ENCODE measurements at regions not wholly inside any gene's neighbourhood (a gene's known extent, or its start where the extent isn't known, plus 50 kb on each side); places are given as distances from the start of the nearest gene placed in this dataset.
"Not testable (repeated sequence)": the region's sequence is repeated elsewhere in the genome, so short reads cannot be mapped to it uniquely, and the experiment has no call there.

DNA sequence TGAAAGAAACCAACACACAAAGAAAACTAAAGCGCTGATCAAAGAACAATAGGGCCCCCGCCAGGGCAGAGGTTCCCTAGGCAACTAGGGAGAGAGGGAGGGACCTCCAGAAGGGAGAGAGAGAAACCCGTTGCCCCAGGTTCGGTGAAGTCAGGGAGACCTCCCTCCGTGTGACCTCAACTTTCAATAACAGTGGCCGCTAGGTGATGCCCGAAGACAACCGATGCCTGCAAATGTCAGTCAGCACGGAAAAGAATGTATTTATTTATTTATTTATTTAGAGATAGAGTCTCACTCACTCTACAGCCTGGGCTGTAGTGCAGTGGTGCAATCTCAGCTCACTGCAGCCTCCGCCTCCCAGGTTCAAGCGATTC, 757.0 kb upstream of the DEFB115 start:
- H3K27ac ChIP-seq; H4K20me1 ChIP-seq (ENCODE audit: insufficient read depth, poor library complexity, severe bottlenecking); H3K27me3 ChIP-seq; DNase-seq (ENCODE audit: low spot score); H3K9me3 ChIP-seq (ENCODE audit: low read depth); H3K4me1 ChIP-seq (ENCODE audit: insufficient read depth); H3K79me2 ChIP-seq; H2AFZ ChIP-seq; H3K36me3 ChIP-seq (replicated peaks; ENCODE audit: insufficient read depth, low read depth); H3K4me2 ChIP-seq; H3K4me3 ChIP-seq; H3K9me2 ChIP-seq (replicated peaks; ENCODE audit: insufficient read depth): not testable (repeated sequence)
- WGBS (ENCODE audit: low lambda C conversion rate, missing lambda C conversion rate) = 41% methylated on average over 11 of the region's 11 CpGs

DNA sequence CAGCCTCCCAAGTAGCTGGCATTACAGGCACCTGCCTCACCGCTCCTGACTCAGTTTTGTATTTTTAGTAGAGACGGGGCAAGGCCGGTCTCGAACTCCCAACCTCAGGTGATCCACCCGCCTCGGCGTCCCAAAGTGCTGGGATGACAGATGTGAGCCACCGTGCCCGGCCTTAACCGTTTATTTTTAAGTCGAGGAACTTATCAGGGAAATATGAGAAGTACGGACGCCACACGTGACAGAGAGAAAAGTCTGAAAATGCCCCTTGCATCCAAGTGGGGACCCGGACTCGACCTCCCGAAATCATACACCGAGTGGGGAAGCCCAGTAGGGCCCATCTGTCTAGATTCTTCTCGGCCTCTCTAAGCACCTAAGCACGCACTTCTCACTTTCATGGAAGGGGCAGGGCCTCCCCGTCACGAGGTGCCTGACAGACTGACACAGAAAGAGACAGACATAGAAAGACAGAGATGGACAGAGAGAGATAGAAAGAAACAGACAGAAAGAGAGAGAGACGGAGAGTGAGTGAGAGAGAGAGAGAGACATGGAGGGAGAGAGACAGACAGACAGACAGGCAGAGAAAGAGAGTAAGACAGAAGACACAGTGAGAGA, 756.5 kb upstream of the DEFB115 start:
- no peaks in the 10 kb centered on the region for H3K4me1 ChIP-seq (ENCODE audit: insufficient read depth)
- no peak overlapping the region for H3K4me2 ChIP-seq
- no peaks in the 10 kb centered on the region for H3K27me3 ChIP-seq
- H2AFZ ChIP-seq = no peak overlapping the region
- no peak for DNase-seq (ENCODE audit: low spot score)
- no peaks in the 10 kb centered on the region for H3K9me3 ChIP-seq (ENCODE audit: low read depth)
- 83% methylated on average over 23 of the region's 23 CpGs for WGBS (ENCODE audit: low lambda C conversion rate, missing lambda C conversion rate)
- no peak for TF ChIP-seq EZH2phosphoT487 (IDR thresholded peaks at IDR 0.05; ENCODE audit: low read depth, severe bottlenecking, unreplicated experiment)
- TF ChIP-seq EZH2 (IDR thresholded peaks at IDR 0.05; ENCODE audit: borderline replicate concordance) = no peak
- TF ChIP-seq, protein P1, sequence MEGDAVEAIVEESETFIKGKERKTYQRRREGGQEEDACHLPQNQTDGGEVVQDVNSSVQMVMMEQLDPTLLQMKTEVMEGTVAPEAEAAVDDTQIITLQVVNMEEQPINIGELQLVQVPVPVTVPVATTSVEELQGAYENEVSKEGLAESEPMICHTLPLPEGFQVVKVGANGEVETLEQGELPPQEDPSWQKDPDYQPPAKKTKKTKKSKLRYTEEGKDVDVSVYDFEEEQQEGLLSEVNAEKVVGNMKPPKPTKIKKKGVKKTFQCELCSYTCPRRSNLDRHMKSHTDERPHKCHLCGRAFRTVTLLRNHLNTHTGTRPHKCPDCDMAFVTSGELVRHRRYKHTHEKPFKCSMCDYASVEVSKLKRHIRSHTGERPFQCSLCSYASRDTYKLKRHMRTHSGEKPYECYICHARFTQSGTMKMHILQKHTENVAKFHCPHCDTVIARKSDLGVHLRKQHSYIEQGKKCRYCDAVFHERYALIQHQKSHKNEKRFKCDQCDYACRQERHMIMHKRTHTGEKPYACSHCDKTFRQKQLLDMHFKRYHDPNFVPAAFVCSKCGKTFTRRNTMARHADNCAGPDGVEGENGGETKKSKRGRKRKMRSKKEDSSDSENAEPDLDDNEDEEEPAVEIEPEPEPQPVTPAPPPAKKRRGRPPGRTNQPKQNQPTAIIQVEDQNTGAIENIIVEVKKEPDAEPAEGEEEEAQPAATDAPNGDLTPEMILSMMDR (IDR thresholded peaks at IDR 0.05; ENCODE audit: poor library complexity) = no peak
- H4K20me1 ChIP-seq (ENCODE audit: insufficient read depth, poor library complexity, severe bottlenecking) = no peaks in the 10 kb centered on the region
- no peak overlapping the region for H3K27ac ChIP-seq
- no peaks in the 10 kb centered on the region for H3K79me2 ChIP-seq
- H3K9me2 ChIP-seq (replicated peaks; ENCODE audit: insufficient read depth) = no peaks in the 10 kb centered on the region
- H3K4me3 ChIP-seq = no peak overlapping the region
- H3K36me3 ChIP-seq (replicated peaks; ENCODE audit: insufficient read depth, low read depth) = no peaks in the 10 kb centered on the region

DNA sequence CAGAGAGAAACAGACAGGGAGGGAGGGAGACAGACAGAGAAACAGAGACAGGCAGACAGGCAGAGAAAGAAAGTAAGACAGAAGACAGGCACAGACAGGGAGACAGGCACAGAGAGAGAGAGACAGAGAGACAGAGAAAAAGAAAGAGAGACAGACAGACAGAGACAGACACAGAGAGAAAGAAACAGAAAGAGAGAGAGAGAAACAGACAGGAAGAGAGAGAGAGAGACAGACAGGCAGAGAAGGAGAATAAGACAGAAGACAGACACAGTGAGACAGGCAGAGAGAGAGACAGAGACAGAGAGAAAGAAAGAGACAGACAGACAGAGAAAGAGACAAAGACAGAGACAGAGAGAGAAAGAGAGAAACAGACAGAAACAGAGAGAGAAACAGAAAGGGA, 754.8 kb upstream of the DEFB115 start:
- no peaks in the 10 kb centered on the region for H3K36me3 ChIP-seq (replicated peaks; ENCODE audit: insufficient read depth, low read depth)
- no peak overlapping the region for H3K4me2 ChIP-seq
- H3K4me1 ChIP-seq (ENCODE audit: insufficient read depth) = no peaks in the 10 kb centered on the region
- H3K27me3 ChIP-seq = no peaks in the 10 kb centered on the region
- TF ChIP-seq, protein P1 (IDR thresholded peaks at IDR 0.05; ENCODE audit: poor library complexity) = no peak
- no peak for TF ChIP-seq EZH2phosphoT487 (IDR thresholded peaks at IDR 0.05; ENCODE audit: low read depth, severe bottlenecking, unreplicated experiment)
- TF ChIP-seq EZH2 (IDR thresholded peaks at IDR 0.05; ENCODE audit: borderline replicate concordance) = no peak
- no peak overlapping the region for H3K27ac ChIP-seq
- no peak overlapping the region for H3K4me3 ChIP-seq
- no peak for DNase-seq (ENCODE audit: low spot score)
- no peak overlapping the region for H2AFZ ChIP-seq
- H3K9me2 ChIP-seq (replicated peaks; ENCODE audit: insufficient read depth) = no peaks in the 10 kb centered on the region
- no peaks in the 10 kb centered on the region for H3K79me2 ChIP-seq
- no peaks in the 10 kb centered on the region for H3K9me3 ChIP-seq (ENCODE audit: low read depth)
- no peaks in the 10 kb centered on the region for H4K20me1 ChIP-seq (ENCODE audit: insufficient read depth, poor library complexity, severe bottlenecking)

- not testable (repeated sequence) for H3K27me3 ChIP-seq; H3K4me1 ChIP-seq (ENCODE audit: insufficient read depth); H4K20me1 ChIP-seq (ENCODE audit: insufficient read depth, poor library complexity, severe bottlenecking); DNase-seq (ENCODE audit: low spot score); H3K9me3 ChIP-seq (ENCODE audit: low read depth); H3K9me2 ChIP-seq (replicated peaks; ENCODE audit: insufficient read depth); H3K36me3 ChIP-seq (replicated peaks; ENCODE audit: insufficient read depth, low read depth); H3K27ac ChIP-seq; H3K79me2 ChIP-seq; H3K4me3 ChIP-seq; H3K4me2 ChIP-seq; H2AFZ ChIP-seq
- 60% methylated on average over 1 of the region's 1 CpG for WGBS (ENCODE audit: low lambda C conversion rate, missing lambda C conversion rate)
These were observed 754.3 kb upstream of the DEFB115 start for GRCh38 chr20:30503204-30503603.
